ENCODE measurements at regions not wholly inside any gene's neighbourhood (a gene's known extent, or its start where the extent isn't known, plus 50 kb on each side); places are given as distances from the start of the nearest gene placed in this dataset.

DNA sequence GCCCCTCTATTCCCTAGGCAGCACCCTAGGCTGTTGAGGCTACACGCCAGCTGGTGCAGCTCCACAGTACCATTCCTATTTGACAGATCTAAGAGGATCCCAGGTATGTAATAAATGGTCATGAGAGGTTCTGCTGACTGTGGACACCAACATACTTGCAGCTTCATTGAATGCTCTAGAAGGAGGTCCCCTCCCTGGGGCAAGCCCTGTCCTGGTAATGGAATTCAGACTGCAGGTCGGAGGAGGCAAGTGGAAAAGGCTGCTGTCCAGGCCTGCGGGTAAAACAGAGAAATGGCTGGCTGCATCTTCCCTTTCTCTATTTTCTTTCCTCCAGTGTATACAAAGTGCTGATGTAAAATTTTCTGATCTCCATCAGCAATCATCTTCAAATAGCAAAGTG lies 66.1 kb upstream of the ZNF648 start:
- Histone ChIP-seq H3K4me1 (ENCODE audit: control insufficient read depth in 1 of 2, low read depth in 2 of 2) (no peaks in the 10 kb centered on the region), H3K9me3 (no peaks in the 10 kb centered on the region), H3K27me3 (replicated peaks; ENCODE audit: insufficient read depth) (no peaks in the 10 kb centered on the region), H3K27ac (no peak overlapping the region), H3K4me3 (no peak overlapping the region), H3K36me3 (no peaks in the 10 kb centered on the region)
- no peak for ATAC-seq (ENCODE audit: insufficient number of reproducible peaks, low FRiP score, low read depth)
- TF ChIP-seq, protein P1, sequence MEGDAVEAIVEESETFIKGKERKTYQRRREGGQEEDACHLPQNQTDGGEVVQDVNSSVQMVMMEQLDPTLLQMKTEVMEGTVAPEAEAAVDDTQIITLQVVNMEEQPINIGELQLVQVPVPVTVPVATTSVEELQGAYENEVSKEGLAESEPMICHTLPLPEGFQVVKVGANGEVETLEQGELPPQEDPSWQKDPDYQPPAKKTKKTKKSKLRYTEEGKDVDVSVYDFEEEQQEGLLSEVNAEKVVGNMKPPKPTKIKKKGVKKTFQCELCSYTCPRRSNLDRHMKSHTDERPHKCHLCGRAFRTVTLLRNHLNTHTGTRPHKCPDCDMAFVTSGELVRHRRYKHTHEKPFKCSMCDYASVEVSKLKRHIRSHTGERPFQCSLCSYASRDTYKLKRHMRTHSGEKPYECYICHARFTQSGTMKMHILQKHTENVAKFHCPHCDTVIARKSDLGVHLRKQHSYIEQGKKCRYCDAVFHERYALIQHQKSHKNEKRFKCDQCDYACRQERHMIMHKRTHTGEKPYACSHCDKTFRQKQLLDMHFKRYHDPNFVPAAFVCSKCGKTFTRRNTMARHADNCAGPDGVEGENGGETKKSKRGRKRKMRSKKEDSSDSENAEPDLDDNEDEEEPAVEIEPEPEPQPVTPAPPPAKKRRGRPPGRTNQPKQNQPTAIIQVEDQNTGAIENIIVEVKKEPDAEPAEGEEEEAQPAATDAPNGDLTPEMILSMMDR (IDR thresholded peaks at IDR 0.05), result no peak
- DNase-seq (ENCODE audit: low spot score), result no peak

DNA sequence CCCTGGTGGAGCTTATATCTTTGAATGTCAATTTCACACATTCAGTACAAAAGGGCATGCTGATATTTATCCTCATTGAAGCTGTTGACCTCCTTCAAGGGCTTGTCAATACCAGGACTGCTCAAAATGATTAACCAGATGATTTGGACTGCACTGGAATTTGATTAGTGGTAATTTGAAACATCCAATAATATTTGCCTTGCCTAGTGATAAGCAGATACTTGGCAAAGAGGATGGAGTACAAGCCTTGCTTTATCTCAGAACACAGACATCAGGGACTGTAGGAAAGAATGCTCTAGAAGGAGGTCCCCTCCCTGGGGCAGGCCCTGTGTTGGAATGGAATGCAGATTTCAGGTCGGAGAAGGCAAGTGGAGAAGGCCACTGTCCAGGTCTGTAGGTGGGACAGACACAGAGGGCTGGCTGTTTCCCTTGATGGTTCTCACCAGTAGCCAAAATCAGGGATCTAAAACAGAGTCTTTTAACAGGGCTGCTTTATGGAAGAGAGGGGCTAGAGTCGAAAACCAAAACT lies 64.8 kb upstream of the ZNF648 start:
- Histone ChIP-seq H3K4me1 (ENCODE audit: control insufficient read depth in 1 of 2, low read depth in 2 of 2) (no peaks in the 10 kb centered on the region), H3K36me3 (no peaks in the 10 kb centered on the region), H3K27ac (no peak overlapping the region), H3K27me3 (replicated peaks; ENCODE audit: insufficient read depth) (no peaks in the 10 kb centered on the region), H3K9me3 (no peaks in the 10 kb centered on the region), H3K4me3 (no peak overlapping the region)
- DNase-seq (ENCODE audit: low spot score), result no peak
- TF ChIP-seq, protein P1 (IDR thresholded peaks at IDR 0.05), result no peak
- ATAC-seq (ENCODE audit: insufficient number of reproducible peaks, low FRiP score, low read depth), result no peak

DNA sequence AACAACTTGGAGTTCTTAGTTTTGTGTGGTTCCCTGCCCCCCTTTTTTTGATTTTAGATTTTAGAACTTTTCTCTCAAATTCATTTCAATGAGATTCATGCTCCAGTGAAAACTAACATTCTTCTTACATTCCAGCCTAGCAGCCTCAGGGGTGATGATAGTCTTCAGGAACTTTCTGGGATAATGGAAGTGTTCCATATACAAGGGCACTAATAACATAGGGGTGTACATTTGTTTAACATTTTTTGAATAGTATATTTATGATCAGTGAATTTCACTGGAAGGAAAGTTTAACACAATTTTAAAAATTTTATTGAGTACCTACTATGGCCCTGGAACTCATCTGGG lies 61.4 kb upstream of the ZNF648 start:
- Histone ChIP-seq H3K27me3 (replicated peaks; ENCODE audit: insufficient read depth) (no peaks in the 10 kb centered on the region), H3K27ac (no peak overlapping the region)

DNA sequence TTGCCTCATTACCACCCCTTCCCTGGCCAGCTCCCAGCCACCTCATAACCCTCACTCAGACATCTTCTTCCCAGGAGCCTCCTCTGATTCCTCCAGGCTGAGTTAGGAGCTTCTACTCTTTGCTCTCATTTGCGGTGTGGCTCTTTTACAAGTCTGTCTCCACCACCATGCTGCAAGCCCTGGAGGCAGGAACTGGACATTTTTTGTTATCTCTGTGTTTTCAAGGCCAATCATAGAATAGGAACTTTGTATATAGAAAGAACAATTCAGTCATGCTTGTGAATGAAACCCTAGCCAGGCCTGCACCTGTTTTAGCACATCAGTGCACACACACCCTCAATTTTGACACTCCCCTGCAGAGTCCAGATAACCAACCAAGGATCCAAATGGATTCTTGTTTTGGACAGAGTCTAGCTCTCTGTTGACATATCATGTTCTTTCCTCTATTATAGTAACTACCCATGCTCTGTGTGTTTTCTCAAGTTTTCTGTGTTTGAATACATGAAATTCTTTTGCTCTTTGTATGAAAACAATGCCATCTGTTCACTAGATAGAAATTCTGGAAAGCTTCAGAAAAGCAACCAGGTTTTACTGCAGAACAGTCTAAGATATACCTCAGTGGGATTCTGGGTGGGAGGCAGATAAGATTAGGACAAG lies 60.9 kb upstream of the ZNF648 start:
- Histone ChIP-seq H3K27ac (no peak overlapping the region), H3K9me3 (no peaks in the 10 kb centered on the region), H3K36me3 (no peaks in the 10 kb centered on the region), H3K4me1 (ENCODE audit: control insufficient read depth in 1 of 2, low read depth in 2 of 2) (no peaks in the 10 kb centered on the region), H3K27me3 (replicated peaks; ENCODE audit: insufficient read depth) (no peaks in the 10 kb centered on the region), H3K4me3 (no peak overlapping the region)
- TF ChIP-seq, protein P1 (IDR thresholded peaks at IDR 0.05), result no peak
- ATAC-seq (ENCODE audit: insufficient number of reproducible peaks, low FRiP score, low read depth), result no peak
- DNase-seq (ENCODE audit: low spot score), result no peak

More for the DNA sequence above, 61.4 kb upstream of the ZNF648 start:
- Histone ChIP-seq H3K4me3 (no peak overlapping the region), H3K36me3 (no peaks in the 10 kb centered on the region), H3K9me3 (no peaks in the 10 kb centered on the region), H3K4me1 (ENCODE audit: control insufficient read depth in 1 of 2, low read depth in 2 of 2) (no peaks in the 10 kb centered on the region)
- ATAC-seq (ENCODE audit: insufficient number of reproducible peaks, low FRiP score, low read depth) (no peak), DNase-seq (ENCODE audit: low spot score) (no peak)
- TF ChIP-seq, protein P1 (IDR thresholded peaks at IDR 0.05), result no peak

DNA sequence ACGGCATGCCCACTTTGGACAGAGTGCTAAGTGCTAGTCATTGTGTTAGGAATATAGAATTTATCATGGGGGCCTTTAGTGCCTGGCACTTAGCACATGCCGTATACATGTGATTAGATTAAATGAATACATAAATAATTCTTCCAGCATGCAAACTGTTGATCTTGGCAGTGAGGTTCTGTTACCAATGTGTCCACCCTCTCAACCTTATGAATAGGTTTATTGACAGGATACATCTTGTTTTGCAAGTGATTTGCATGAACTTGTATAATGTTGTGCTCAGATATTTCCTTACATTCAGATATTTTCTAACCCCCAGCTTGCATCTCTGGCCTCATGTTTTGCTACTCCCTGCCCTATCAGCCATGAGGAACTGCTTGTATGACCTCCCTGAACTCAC lies 60.3 kb upstream of the ZNF648 start:
- no peak overlapping the region for H3K27ac ChIP-seq

More for the DNA sequence above, 60.3 kb upstream of the ZNF648 start:
- TF ChIP-seq, protein P1 (IDR thresholded peaks at IDR 0.05), result no peak
- no peaks in the 10 kb centered on the region for H3K9me3 ChIP-seq
- no peaks in the 10 kb centered on the region for H3K4me1 ChIP-seq (ENCODE audit: control insufficient read depth in 1 of 2, low read depth in 2 of 2)
- H3K27me3 ChIP-seq (replicated peaks; ENCODE audit: insufficient read depth), result no peaks in the 10 kb centered on the region
- DNase-seq (ENCODE audit: low spot score) (no peak), ATAC-seq (ENCODE audit: insufficient number of reproducible peaks, low FRiP score, low read depth) (no peak)
- no peaks in the 10 kb centered on the region for H3K36me3 ChIP-seq
- no peak overlapping the region for H3K4me3 ChIP-seq
